Activated CD4-positive, alpha-beta T cell treated with anti-CD3 and anti-CD28 coated beads, Interleukin-2, Interleukin-6, amounts not matched to agents 100 ng/mL and 50 ng/mL, durations not matched to agents 16 hours and 8 hours (primary cell): ENCODE measurements at regions not wholly inside any gene's neighbourhood (a gene's known extent, or its start where the extent isn't known, plus 50 kb on each side); places are given as distances from the start of the nearest gene placed in this dataset.

ENCODE experiments used
- DNase-seq: peaks from one replicate; pipeline ENCODE4 v3.0.0-alpha.2; 2020

DNA sequence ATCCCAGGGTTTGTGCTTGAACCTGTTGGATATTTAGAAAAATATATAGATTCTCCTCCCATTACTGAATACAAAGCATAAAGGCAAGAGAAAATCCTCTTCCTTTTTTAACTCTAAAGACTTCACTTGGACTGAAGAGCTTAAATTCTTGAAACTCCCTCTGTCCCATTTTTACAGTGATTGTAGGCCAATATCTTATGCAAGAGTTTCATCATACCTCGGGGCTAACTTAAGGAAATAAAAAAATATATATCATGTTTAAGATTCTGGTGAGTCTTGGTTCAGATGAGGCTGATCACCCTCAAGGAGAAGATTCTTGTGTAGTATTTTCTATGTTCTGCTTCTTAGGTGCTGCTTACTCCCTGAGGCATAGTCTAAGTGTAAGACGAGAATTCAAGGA lies 1449.6 kb downstream of the C4orf33 start:
- DNase-seq, result no peak

DNA sequence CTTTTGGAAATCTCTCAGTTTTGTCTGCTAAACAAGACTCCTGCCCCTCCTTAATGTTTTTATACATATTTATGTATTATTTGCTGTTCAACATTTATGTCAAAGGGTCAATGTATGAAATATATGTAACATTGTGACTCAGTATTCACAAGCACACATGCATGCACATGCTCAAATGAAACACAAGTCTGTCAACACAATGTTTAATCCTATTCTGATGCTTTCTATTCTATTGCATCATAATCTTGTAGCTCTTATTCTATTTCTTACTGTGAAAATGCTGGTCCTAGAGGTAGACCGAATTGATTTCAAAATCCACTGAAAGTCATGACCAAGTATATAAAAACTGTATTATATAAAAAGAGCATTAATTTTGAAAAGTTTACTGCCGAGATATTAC lies 1463.3 kb downstream of the C4orf33 start:
- no peak for DNase-seq

DNA sequence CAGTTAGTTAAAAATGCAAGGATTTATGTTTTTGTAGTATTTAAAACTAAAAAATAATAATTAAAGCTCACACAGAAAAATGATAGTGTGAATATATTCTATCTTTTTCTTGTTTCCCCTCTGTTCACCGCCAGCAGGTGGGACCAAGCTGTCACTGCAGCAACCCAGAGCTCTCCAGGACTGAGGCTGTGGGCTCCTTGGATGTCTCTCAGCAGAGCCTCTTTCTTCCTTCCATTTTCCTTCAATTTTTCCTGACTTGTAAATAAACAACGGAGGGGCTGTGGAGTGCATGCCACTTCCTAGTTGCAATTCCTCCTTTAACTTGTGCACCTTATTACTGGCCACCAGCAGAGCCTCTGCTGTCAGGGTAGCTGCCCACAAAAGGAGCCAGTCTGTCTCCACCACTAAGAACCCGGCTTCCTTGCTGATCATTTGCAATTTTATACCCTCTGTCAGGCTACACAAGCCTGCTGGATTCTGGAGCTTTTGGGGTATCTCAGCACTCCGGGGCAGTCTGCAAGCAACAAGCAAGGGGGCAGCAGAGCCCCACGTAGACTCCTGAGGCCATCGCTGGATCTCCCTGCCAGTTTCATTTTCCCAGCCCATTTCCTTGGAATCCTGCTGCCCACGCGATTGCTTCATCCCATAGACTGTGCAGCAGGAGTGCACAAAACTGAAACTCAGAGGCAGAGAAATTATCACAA lies 1467.4 kb downstream of the C4orf33 start:
- DNase-seq, result no peak

DNA sequence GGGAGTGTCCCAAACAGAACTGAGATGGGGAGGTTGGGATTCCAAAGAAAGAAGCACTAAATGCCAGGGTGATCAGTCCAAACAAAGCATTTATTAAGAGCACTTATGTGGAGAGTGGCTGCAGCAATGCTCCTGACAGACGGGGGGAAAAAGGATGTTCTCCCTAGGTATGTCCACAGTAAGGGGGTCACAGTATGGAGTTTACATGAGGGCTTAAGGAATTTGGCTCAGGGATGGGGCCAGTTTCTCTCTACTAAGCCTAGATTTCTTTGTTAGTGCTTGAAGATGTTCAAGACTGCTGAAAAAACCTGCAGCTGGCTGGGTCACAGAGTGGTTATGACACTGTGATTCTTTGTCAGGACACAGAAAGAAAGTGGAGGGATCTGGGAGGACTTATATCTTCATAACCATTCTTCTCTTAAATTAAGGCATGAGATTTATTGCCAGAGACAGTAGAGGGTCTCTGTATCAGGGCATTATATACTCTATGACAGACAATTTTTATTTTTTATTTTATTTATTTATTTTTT lies 1468.0 kb downstream of the C4orf33 start:
- DNase-seq, result no peak

DNA sequence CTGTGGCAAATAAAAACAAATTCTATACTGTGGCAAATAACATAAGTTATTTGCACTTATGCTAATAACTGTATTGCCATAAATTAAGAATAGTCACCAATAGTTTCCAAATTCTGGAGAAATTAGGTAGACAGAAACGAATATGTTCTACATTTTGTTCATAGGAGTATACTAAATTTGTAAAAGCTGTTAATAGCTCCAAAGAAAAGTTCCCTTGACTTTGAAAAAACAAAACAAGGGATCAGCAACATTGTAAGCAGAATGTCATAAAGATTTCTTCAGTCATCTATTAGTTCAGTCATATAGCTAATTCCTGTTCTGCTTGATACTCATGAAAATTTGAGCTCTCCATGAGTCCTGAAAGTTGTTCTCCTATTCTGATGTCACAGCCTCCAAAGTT lies 1472.8 kb downstream of the C4orf33 start:
- no peak for DNase-seq

DNA sequence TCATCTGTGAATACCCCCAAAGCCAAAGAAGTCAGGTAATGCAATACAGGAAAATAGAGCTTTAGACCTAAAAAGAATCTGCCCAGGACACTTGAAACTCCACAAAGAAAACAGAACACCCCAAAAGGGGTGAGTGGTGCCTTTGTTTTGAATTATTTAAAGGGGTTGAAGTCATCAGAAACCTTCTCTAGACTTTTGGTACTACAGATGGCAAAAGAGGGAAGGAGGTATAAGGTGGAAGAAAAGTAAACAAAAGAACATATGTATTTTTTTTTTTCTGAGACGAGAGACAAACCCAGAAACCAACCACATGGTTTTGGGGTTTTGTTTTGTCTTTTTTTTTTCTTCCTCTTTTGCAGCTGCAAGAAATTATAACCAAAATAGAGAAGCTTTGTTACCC lies 1477.8 kb downstream of the C4orf33 start:
- no peak for DNase-seq

DNA sequence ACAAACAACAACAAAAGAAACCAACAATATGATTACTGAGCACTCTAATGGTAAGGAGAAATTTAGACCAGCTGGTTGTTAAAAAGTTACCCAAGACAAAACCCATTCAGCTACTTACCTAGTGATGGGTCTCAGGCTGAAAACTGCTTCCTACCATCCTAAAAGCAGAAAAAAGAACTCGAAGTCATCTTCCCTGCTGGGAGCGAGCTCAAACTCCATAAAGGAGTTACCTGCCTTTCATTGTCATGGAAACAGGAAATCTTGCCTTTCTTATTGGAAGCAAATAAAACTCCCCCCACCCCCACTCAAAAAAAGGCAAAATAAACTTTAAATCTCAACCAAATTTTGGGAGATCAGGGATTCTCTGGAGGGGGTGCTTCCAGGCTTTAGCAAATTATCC lies 1478.3 kb downstream of the C4orf33 start:
- no peak for DNase-seq

DNA sequence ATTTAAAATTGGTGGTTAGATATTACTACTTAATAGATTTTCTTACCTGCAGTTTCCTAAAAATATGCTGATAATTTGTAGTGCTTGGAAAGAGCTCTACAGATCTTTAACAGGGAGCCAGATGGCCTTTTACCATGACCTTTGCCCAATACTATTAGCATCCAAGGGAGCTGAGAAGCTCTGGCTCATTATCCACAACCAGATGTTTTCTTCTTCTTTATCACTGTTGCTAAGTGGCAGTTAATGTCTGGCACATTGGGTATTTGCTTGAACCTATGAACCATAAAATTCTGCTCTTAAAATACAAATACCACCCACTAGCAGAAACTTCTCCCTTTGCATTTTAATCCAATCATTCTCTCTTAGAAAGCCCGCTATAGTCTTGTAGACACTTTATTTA lies 1480.3 kb downstream of the C4orf33 start:
- DNase-seq, result no peak

DNA sequence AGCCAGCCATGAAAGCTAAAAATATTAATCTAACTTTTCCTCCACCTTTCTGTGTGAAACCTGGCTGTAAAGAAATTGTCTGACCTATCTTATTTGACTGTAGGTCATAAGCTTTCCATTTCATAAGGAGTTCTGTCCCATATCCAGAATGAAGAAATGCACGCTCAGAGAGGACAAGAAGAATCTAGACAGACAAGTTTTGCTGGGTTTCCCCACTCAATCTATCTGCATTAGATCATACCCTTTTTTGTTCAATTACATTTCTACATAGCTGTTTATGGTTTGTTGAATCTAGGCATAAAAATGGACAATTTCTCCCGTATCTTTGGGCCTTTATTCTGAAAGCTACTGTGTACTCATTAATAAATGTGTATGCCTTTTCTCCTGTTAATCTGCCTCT lies 1495.1 kb downstream of the C4orf33 start:
- DNase-seq, result no peak

DNA sequence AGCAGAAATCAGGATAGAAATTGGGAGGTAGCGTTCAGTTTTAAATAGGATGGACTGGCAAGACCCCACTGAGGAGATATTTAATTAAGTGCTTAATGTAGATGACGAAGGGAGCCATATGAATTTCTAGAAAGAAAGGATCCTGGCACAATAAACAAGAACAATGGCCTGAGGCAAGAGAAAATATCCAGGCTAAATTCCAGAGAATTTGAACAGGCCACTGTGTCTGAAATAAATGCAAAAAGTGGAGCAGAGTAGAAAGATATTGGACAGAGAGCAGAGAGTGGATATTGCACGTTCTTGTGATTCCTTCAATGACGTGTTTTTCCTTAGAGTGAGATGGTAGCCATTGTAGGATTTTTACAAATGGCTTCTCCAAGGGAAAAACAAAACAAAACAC lies 1504.8 kb downstream of the C4orf33 start:
- DNase-seq, result no peak

DNA sequence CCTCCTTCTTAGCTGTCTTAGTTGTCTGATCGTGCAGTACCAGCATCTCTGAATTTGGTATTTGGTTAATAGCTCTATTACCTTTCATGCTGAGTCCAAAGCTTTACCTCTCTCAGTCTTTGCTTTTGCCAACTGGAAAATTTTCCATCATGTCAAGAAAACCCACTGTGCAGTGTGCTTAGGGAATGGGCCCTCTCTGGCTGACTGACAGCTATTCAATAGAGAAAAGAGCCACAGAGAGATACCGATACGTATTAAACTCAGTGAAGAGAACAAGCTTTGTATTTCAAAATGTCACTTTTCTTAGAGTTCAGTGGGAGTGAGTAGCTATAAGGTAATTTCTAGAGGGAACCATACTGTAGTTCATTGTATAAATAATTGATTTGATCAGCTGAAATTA lies 1507.1 kb downstream of the C4orf33 start:
- no peak for DNase-seq

DNA sequence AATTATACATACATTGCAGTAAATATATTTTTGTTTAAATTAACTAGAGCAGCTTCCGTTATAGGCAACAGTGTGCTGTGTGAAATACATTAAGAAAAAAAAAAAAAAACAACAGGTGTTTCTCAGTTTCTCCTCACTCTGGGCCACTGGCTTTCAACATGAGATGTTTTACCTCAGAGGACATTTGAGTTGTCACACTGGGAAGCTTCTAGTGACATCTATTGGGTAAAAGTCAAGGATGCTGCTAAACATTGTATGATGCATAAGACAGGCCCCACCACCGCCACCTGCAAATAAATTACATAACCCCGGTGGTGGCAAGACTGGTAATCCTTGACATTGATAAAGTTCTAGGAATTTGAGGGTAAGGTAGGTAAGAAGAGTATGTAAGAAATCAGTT lies 1512.2 kb downstream of the C4orf33 start:
- DNase-seq, result no peak

DNA sequence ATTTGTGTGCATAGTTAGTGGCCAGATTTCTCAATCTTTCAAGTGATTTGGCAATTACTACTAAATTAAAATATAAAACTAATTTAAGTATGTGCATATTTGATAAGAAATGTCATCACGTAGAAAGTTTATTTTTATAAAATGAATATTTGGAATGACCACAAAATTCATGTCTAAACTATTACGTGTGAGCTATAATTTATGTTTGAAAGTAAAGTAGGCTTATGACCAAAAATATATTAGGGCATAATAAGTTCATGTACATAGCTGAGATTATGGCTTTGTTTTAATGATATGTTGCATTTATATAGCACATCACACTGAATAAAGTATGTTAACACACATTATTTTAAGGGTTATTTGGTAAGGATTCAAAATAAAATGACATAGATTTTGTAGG lies 1532.6 kb downstream of the C4orf33 start:
- no peak for DNase-seq

DNA sequence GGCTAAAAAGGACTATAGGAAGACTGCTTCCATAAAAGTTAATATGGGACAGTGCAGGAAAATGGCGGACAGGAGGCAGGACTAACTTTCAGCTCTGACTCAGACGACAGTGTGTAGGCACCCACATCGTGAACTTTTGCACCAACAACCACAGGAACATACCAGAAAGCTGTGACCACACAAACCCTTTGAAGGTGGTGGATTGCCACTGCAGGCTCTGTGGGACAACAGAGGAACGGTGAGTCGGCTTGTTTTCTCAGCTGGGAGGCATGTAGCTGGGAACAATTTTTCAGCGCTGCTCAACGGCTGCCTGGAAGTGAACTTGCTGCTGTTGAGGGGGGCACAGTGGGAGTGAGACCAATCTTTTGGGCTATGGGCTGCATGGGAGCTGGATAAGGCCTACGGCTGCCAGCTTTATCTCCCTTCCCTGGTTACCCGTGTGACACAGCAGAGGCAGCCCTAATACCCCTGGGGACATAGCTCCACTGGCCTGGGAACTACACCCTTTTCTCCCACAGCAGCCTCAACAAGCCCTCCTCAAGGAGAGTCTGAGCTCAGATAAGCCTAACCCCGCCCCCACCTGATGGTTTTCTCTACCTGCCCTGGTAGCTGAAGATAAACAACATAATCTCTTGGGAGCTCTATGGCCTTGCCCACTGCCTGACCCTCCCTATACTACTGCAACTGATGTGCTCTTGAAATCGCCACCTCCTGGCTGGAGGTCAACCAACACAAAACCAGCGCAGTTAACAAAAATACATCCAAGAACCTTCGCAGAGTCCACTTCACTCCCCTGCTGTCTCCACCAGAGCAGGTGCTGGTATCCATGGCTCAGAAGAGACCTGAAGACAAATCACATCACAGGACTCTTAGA lies 1537.0 kb downstream of the C4orf33 start:
- no peak for DNase-seq

DNA sequence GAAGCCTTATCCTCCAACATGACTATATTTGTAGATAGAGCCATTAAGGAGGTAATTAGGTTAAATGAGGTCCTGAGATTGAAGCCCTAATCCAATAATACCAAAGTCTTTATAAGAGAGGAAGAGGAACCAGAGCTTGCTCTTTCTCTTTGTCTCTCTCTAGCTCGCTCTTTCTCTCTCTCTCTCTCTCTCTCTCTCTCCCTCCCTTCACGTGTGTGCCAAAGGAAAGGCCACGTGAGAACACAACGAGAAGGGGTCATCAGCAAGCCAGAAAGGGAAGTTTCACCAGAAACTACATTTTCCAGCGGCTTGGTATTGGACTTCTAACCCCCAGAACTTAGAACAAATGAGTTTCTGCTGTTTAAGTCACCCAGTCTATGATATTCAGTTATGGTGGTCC lies 1540.5 kb downstream of the C4orf33 start:
- no peak for DNase-seq

DNA sequence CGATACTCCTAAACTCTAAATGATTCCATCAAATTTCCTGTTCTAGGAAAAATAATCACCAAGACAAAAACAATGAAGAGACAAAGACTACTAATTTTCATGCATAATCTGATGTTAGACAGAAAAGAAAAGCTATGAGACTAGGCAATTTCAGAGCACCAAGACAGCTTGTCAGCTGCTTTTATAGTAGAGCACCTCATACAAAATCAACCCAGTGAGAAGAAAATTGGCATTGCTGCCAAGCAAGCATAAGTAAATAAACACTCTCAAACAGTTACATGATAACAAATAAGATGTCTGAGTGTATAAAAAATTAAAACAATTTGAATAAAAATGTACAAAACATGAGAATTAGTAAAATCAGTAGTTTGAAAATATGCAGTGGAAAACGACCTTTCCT lies 1544.6 kb downstream of the C4orf33 start:
- DNase-seq, result no peak

DNA sequence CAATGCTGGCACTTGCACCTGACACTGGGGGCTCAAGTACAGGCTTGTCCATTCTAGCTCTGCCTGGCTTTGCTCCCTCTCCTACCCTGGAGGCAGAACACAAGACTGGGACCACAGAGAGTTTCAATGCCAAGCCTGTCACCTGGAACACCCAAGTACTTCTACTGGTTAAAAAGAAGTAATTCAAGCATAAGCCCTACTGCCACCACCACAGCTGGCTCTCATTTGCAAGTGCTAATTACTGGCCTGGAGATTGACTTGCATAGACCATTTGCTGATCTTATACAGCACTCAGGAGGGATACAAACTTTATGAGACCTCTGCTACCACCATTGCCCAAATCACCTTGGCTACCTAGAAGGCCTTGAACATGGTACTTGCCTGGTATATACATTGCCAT lies 1550.9 kb downstream of the C4orf33 start:
- no peak for DNase-seq

DNA sequence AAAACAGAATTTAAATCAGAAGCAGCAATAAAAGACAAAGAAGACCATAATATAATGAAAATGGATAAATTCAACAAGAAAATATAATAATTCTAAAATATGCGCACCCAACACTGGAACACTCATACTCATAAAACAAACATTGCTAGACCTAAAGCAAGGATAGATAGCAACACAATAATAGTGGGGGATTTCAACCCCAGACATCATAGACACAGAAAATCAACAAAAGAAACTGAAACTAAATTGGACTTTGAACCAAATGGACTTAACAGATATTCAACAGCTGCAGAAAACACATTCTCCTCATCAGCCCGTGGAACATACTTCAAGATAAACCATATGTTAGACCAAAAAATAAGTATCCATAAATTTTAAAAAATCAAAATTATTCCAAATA lies 1552.6 kb downstream of the C4orf33 start:
- no peak for DNase-seq

DNA sequence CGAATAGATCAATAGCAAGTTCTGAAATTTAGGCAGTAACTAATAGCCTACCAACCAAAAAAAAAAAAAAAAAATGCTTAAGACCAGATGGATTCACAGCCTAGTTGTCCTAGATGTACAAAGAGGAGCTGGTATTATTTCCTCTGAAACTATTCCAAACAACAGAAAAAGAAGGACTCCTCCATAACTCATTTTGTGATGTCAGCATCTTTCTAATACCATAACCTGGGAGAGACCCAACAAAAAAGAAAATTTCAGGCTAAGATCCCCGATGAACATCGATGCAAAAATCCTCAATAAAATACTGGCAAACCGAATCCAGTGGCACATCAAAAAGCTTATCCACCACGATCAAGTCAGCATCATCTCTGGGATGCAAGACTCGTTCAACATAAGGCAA lies 1557.9 kb downstream of the C4orf33 start:
- no peak for DNase-seq

DNA sequence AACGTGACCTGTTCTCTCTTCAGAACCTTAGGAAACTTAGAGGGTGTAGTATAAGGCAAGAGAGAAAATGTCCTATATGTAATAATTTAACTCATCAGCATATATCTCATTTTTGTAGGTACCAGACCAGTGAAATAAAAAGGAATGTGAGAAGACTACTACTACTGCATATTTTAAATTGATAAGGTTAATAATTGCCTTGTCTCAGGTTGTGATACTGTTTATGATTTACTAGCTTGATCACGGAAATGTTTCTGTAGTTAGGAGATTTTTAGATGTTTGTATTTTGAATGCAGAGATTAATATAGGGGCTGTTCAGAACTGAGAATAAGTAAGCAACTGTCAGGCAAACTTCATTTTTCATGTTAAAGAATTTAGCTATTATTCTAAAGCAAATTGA lies 1563.4 kb downstream of the C4orf33 start:
- DNase-seq, result no peak

DNA sequence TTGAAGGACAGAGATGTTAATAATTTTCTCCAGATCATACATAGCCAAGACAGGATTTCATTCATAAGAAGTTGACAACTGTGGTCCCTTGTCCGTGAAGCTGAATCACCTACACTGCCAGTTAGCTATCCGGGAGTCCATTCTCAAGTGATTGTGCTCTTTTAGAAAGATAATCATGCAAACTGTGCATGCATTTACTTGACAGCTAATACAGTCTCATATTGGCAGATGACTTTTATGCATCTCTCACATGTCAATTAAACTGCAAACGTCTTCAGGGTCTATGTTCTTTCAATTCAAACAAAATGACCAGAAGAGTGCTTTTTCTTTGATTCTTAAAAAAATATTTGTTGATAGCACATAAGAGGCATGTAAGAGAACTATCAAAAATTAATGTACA lies 1572.9 kb downstream of the C4orf33 start:
- DNase-seq, result no peak

DNA sequence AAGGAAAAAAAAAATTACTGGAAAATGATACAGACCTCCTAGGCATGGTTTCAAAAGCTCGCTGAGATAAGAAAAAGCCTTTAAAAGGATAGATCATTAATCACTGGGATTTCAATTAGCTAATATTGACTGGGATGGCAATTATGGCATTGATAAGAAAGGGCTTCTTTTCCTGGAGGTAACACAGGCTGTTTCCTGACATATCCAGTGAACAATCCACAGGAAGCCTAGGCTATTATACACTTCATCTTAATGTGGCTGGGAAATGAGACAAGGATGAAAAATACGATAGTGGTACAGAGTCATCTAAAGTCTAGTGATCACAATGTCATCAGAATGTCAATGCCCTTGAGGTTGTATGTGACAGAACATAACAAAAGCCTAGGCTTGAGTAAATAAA lies 1579.3 kb downstream of the C4orf33 start:
- DNase-seq, result no peak

DNA sequence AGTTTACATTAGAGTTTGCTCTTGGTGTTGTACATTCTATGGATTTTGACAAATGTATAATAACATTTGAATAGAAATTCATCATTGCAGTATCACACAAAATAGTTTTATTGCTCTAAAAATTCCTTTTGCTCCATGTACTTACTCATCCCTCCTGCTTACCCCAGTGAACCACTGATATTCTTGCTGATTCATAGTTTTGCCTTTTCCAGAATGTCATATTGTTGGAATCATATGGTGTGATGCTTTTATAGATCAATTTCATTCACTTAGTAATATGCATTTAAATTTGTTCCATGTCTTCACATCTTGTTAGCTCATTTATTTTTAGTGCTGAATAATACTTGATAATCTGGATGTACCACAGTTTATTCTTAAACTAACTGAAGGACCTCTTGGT lies 1593.2 kb downstream of the C4orf33 start:
- DNase-seq, result no peak

DNA sequence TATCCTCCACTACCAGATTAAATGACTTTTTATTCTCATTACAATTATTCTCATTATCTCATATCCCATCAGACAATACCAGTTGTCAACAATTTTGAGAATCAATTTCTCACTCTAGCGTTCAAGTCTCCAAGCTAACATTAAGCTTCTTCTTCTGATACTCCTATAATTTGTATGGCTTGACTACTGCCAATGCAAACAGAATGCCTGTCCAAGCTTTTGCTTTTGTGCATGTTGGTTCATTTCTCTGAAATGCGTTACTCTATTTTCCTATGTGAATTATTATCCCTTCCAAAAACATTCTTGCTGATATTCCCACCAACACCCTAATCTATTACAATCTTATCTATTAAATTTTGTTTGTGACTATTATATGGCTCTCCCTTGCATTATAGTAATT lies 1602.3 kb downstream of the C4orf33 start:
- DNase-seq, result no peak
